Liver (tissue), 3 donors: ENCODE measurements at regions not wholly inside any gene's neighbourhood (a gene's known extent, or its start where the extent isn't known, plus 50 kb on each side); places are given as distances from the start of the nearest gene placed in this dataset.

Experiments used
- JUND ChIP-seq, 2 donors: IDR thresholded peaks; 2 replicates each; pipeline ENCODE4 v1.6.1; 2016; ENCODE audit warnings: antibody characterized with exemption in 2 of 2
- RXRA ChIP-seq, 2 donors: IDR thresholded peaks; 2 replicates each; pipeline ENCODE4 v1.6.1; 2017 to 2018; ENCODE audit warnings: antibody characterized with exemption in 2 of 2, mild to moderate bottlenecking in 1 of 2
- YY1 ChIP-seq: IDR thresholded peaks from 2 replicates; pipeline ENCODE4 v1.6.1; 2016; ENCODE audit warnings: antibody characterized with exemption, mild to moderate bottlenecking
- TF ChIP-seq, protein P1 (sequence below): IDR thresholded peaks from 2 replicates; pipeline ENCODE4 v1.6.1; 2016; ENCODE audit warnings: antibody characterized with exemption
- TF ChIP-seq, protein P2 (sequence below): IDR thresholded peaks from 2 replicates; pipeline ENCODE4 v1.6.1; 2016; ENCODE audit warnings: antibody characterized with exemption, mild to moderate bottlenecking
- TF ChIP-seq, protein P3 (sequence below): fragments of 150-350 bp; IDR thresholded peaks from 2 replicates; pipeline ENCODE4 v1.5.1; 2017; ENCODE audit warnings: improper control_type of control experiment, low read depth, low read length; ENCODE audit not compliant: missing input control
- donor health status: healthy.
- donor health status: healthy.

DNA sequence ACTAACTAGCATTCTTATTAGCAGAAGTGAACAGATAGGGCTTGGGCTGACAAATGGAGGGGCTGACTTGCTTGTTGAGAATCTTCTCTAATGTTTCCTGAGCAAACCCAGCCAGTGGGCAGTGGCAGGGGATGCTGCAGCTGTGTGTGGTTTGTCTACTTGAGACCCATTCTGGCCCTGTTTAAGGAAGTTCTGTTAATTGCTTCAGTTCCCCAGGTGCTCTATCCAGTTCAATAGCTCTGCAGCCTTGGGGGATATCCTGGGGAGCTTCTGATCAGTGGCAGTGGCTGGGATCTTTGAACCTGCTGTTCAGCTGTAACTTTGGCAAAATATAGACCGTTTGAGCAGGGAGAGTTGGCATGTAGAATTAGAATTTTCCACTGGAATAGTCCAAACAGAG lies 137.4 kb downstream of the ZNF326 start:
- TF ChIP-seq RXRA (IDR thresholded peaks at IDR 0.05) = no peak
- no peak for TF ChIP-seq YY1
- TF ChIP-seq, protein P1, sequence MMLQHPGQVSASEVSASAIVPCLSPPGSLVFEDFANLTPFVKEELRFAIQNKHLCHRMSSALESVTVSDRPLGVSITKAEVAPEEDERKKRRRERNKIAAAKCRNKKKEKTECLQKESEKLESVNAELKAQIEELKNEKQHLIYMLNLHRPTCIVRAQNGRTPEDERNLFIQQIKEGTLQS = no peak
- TF ChIP-seq, protein P2, sequence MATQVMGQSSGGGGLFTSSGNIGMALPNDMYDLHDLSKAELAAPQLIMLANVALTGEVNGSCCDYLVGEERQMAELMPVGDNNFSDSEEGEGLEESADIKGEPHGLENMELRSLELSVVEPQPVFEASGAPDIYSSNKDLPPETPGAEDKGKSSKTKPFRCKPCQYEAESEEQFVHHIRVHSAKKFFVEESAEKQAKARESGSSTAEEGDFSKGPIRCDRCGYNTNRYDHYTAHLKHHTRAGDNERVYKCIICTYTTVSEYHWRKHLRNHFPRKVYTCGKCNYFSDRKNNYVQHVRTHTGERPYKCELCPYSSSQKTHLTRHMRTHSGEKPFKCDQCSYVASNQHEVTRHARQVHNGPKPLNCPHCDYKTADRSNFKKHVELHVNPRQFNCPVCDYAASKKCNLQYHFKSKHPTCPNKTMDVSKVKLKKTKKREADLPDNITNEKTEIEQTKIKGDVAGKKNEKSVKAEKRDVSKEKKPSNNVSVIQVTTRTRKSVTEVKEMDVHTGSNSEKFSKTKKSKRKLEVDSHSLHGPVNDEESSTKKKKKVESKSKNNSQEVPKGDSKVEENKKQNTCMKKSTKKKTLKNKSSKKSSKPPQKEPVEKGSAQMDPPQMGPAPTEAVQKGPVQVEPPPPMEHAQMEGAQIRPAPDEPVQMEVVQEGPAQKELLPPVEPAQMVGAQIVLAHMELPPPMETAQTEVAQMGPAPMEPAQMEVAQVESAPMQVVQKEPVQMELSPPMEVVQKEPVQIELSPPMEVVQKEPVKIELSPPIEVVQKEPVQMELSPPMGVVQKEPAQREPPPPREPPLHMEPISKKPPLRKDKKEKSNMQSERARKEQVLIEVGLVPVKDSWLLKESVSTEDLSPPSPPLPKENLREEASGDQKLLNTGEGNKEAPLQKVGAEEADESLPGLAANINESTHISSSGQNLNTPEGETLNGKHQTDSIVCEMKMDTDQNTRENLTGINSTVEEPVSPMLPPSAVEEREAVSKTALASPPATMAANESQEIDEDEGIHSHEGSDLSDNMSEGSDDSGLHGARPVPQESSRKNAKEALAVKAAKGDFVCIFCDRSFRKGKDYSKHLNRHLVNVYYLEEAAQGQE = no peak
- TF ChIP-seq, protein P3, sequence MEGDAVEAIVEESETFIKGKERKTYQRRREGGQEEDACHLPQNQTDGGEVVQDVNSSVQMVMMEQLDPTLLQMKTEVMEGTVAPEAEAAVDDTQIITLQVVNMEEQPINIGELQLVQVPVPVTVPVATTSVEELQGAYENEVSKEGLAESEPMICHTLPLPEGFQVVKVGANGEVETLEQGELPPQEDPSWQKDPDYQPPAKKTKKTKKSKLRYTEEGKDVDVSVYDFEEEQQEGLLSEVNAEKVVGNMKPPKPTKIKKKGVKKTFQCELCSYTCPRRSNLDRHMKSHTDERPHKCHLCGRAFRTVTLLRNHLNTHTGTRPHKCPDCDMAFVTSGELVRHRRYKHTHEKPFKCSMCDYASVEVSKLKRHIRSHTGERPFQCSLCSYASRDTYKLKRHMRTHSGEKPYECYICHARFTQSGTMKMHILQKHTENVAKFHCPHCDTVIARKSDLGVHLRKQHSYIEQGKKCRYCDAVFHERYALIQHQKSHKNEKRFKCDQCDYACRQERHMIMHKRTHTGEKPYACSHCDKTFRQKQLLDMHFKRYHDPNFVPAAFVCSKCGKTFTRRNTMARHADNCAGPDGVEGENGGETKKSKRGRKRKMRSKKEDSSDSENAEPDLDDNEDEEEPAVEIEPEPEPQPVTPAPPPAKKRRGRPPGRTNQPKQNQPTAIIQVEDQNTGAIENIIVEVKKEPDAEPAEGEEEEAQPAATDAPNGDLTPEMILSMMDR = no peak
- no peak for TF ChIP-seq JUND (IDR thresholded peaks at IDR 0.05)
